Vagina (tissue), 2 donors: ENCODE measurements at regions not wholly inside any gene's neighbourhood (a gene's known extent, or its start where the extent isn't known, plus 50 kb on each side); places are given as distances from the start of the nearest gene placed in this dataset.

ENCODE experiments used
- DNase-seq, 2 donors: peaks; one replicate each; pipeline ENCODE4 v3.0.0-alpha.2; 2017; ENCODE audit errors: extremely low spot score in 2 of 2
- H3K27ac ChIP-seq: fragments of 200-600 bp; sonication (generic); one replicate; pipeline ENCODE4 v1.5.1; 2019
- H3K27me3 ChIP-seq: fragments of 200-600 bp; sonication (generic); one replicate; pipeline ENCODE4 v1.5.1; 2019
- H3K36me3 ChIP-seq, 2 donors: fragments of 200-600 bp; sonication (generic); one replicate each; pipeline ENCODE4 v1.5.1; 2017 to 2019
- H3K4me1 ChIP-seq: fragments of 200-600 bp; sonication (generic); one replicate; pipeline ENCODE4 v1.5.1; 2019
- H3K4me3 ChIP-seq, 2 donors: fragments of 200-600 bp; sonication (generic); 1 replicate in 1 of 2; 2 replicates in 1 of 2; pipeline ENCODE4 v1.5.1; 2016 to 2019
- H3K9me3 ChIP-seq: fragments of 200-600 bp; sonication (generic); one replicate; pipeline ENCODE4 v1.5.1; 2019
- POLR2A ChIP-seq, 2 donors: fragments of 450-650 bp; IDR thresholded peaks; one replicate each; pipeline ENCODE4 v1.6.1; 2017; ENCODE audit warnings: antibody characterized with exemption in 2 of 2, mild to moderate bottlenecking in 2 of 2, moderate library complexity in 2 of 2
- POLR2AphosphoS5 ChIP-seq, 2 donors: sonication (generic); formaldehyde crosslinking; IDR thresholded peaks; one replicate each; pipeline ENCODE4 v1.9.0; 2017; ENCODE audit warnings: antibody characterized with exemption in 2 of 2, mild to moderate bottlenecking in 2 of 2, low read depth in 1 of 2; ENCODE audit not compliant: insufficient read depth in 1 of 2
- intact Hi-C: fragments of 100-400 bp; cut with DNase I; formaldehyde crosslinking; loops from one replicate; pipeline ENCODE4 v1.15.1; 2023
- TF ChIP-seq, protein P1 (sequence below), 3 experiments: fragments of 450-650 bp in 2 of 3; fragments of 200-600 bp in 1 of 3; sonication (generic) in 1 of 3; IDR thresholded peaks; one replicate each; pipeline ENCODE4 v1.5.1; 2017 to 2019; ENCODE audit warnings: antibody characterized with exemption in 3 of 3, mild to moderate bottlenecking in 2 of 3, moderate library complexity in 2 of 3

- no peaks in the 10 kb centered on the region for H3K9me3 ChIP-seq
- TF ChIP-seq, protein P1, sequence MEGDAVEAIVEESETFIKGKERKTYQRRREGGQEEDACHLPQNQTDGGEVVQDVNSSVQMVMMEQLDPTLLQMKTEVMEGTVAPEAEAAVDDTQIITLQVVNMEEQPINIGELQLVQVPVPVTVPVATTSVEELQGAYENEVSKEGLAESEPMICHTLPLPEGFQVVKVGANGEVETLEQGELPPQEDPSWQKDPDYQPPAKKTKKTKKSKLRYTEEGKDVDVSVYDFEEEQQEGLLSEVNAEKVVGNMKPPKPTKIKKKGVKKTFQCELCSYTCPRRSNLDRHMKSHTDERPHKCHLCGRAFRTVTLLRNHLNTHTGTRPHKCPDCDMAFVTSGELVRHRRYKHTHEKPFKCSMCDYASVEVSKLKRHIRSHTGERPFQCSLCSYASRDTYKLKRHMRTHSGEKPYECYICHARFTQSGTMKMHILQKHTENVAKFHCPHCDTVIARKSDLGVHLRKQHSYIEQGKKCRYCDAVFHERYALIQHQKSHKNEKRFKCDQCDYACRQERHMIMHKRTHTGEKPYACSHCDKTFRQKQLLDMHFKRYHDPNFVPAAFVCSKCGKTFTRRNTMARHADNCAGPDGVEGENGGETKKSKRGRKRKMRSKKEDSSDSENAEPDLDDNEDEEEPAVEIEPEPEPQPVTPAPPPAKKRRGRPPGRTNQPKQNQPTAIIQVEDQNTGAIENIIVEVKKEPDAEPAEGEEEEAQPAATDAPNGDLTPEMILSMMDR (IDR thresholded peaks at IDR 0.05) = no peak
- TF ChIP-seq POLR2AphosphoS5 (IDR thresholded peaks at IDR 0.05; ENCODE audit: insufficient read depth in 1 of 2, low read depth in 1 of 2) (no peak), POLR2A (IDR thresholded peaks at IDR 0.05) (no peak)
These were observed 239.6 kb upstream of the ASCC3 start for GRCh38 chr6:101120747-101121146.

GRCh38 chr6:101125380-101125971 lies 244.3 kb upstream of the ASCC3 start:
- no peaks in the 10 kb centered on the region for H3K9me3 ChIP-seq
- intact Hi-C loops = no loop called here

More at GRCh38 chr6:101120747-101121146, 239.6 kb upstream of the ASCC3 start:
- Histone ChIP-seq H3K27ac (no peak overlapping the region), H3K4me1 (peaks cover 10% of the 10 kb centered on the region), H3K27me3 (no peaks in the 10 kb centered on the region), H3K36me3 (no peaks in the 10 kb centered on the region), H3K4me3 (no peak overlapping the region)
- DNase-seq = no peak
- intact Hi-C loops = no loop called here

GRCh38 chr6:101126501-101126900 lies 245.4 kb upstream of the ASCC3 start:
- no peak for DNase-seq
- TF ChIP-seq POLR2A (IDR thresholded peaks at IDR 0.05) (no peak), POLR2AphosphoS5 (IDR thresholded peaks at IDR 0.05; ENCODE audit: insufficient read depth in 1 of 2, low read depth in 1 of 2) (no peak)
- TF ChIP-seq, protein P1 (IDR thresholded peaks at IDR 0.05) = no peak
- Histone ChIP-seq H3K9me3 (no peaks in the 10 kb centered on the region), H3K27ac (no peak overlapping the region), H3K4me1 (no peaks in the 10 kb centered on the region), H3K27me3 (no peaks in the 10 kb centered on the region), H3K4me3 (no peak overlapping the region), H3K36me3 (no peaks in the 10 kb centered on the region)
- intact Hi-C loops = no loop called here

More at GRCh38 chr6:101125380-101125971, 244.3 kb upstream of the ASCC3 start:
- Histone ChIP-seq H3K27me3 (no peaks in the 10 kb centered on the region), H3K4me1 (no peaks in the 10 kb centered on the region), H3K4me3 (no peak overlapping the region), H3K27ac (no peak overlapping the region), H3K36me3 (no peaks in the 10 kb centered on the region)
- no peak for TF ChIP-seq POLR2A (IDR thresholded peaks at IDR 0.05)
- TF ChIP-seq, protein P1 (IDR thresholded peaks at IDR 0.05) = no peak
- no peak for TF ChIP-seq POLR2AphosphoS5 (IDR thresholded peaks at IDR 0.05; ENCODE audit: insufficient read depth in 1 of 2, low read depth in 1 of 2)
- DNase-seq = no peak

GRCh38 chr6:101129851-101130250 lies 248.7 kb upstream of the ASCC3 start:
- no peak overlapping the region for H3K27ac ChIP-seq
- no peak overlapping the region for H3K4me3 ChIP-seq
- no peaks in the 10 kb centered on the region for H3K36me3 ChIP-seq
- H3K9me3 ChIP-seq = no peaks in the 10 kb centered on the region
- no peak for DNase-seq
- H3K27me3 ChIP-seq = no peaks in the 10 kb centered on the region
- intact Hi-C loops = no loop called here
- TF ChIP-seq POLR2AphosphoS5 (IDR thresholded peaks at IDR 0.05; ENCODE audit: insufficient read depth in 1 of 2, low read depth in 1 of 2) = no peak
- no peak for TF ChIP-seq POLR2A (IDR thresholded peaks at IDR 0.05)
- H3K4me1 ChIP-seq = no peaks in the 10 kb centered on the region

DNA sequence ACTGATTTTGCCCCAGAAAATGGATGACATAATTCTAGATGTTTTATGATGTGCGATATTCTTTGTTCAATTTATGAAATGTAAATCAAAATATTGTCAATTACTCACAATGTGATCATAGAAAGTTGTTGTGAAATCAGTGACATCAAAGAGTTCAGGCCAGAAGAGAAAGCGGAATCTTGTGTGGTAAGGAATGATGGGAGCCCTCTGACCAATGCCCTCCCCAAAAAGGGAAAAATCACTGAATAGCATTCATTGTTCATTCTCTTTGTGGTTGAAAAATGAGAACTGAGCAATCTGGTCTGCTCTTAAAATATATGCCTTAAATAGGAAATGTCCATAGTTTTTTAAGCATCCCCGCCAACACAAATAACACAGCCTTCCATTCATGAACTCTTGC lies 247.1 kb upstream of the GRIK2 start:
- Histone ChIP-seq H3K4me3 (no peak overlapping the region), H3K9me3 (no peaks in the 10 kb centered on the region), H3K4me1 (no peaks in the 10 kb centered on the region), H3K36me3 (no peaks in the 10 kb centered on the region), H3K27ac (no peak overlapping the region), H3K27me3 (no peaks in the 10 kb centered on the region)
- intact Hi-C loops = no loop called here
- DNase-seq = no peak
- no peak for TF ChIP-seq POLR2A (IDR thresholded peaks at IDR 0.05)
- TF ChIP-seq, protein P1 (IDR thresholded peaks at IDR 0.05) = no peak
